SK-N-SH treated with all-trans-retinoic acid at 6 μM for 48 hours (cell line): ENCODE measurements at regions not wholly inside any gene's neighbourhood (a gene's known extent, or its start where the extent isn't known, plus 50 kb on each side); places are given as distances from the start of the nearest gene placed in this dataset.

Source experiments
- ATAC-seq: fragments of 200-7000 bp; cut with Tn5 transposase; 3 replicates; pipeline ENCODE4 v1.9.1; 2020; ENCODE audit warnings: mild to moderate bottlenecking, moderate library complexity
- ARNTL ChIP-seq: fragments of 450-650 bp; formaldehyde crosslinking; IDR thresholded peaks from 2 replicates; pipeline ENCODE4 v1.5.0; 2020; ENCODE audit warnings: low read depth, mild to moderate bottlenecking, moderate library complexity, borderline replicate concordance
- BACH2 ChIP-seq: fragments of 250-450 bp; sonication (Bioruptor Pico); IDR thresholded peaks from 2 replicates; pipeline ENCODE4 v1.9.0; 2021; ENCODE audit warnings: mild to moderate bottlenecking, borderline replicate concordance
- CREB5 ChIP-seq: fragments of 250-450 bp; sonication (Bioruptor Pico); IDR thresholded peaks from 2 replicates; pipeline ENCODE4 v1.5.1; 2020; ENCODE audit warnings: low read depth, mild to moderate bottlenecking, moderate library complexity
- CSDC2 ChIP-seq: fragments of 250-450 bp; sonication (Bioruptor Pico); IDR thresholded peaks from 2 replicates; pipeline ENCODE4 v1.5.0; 2020; ENCODE audit warnings: mild to moderate bottlenecking, moderate library complexity
- CSRNP3 ChIP-seq: fragments of 250-450 bp; sonication (Bioruptor Pico); IDR thresholded peaks from 2 replicates; pipeline ENCODE4 v1.5.1; 2021; ENCODE audit warnings: mild to moderate bottlenecking, moderate library complexity
- ESRRG ChIP-seq: fragments of 250-450 bp; sonication (Bioruptor Pico); IDR thresholded peaks from 2 replicates; pipeline ENCODE4 v1.6.1; 2021; ENCODE audit warnings: mild to moderate bottlenecking
- GLIS3 ChIP-seq: fragments of 250-450 bp; sonication (Bioruptor Pico); IDR thresholded peaks from 2 replicates; pipeline ENCODE4 v1.5.0; 2020; ENCODE audit warnings: mild to moderate bottlenecking, moderate library complexity
- ISL1 ChIP-seq: fragments of 250-450 bp; sonication (Bioruptor Pico); IDR thresholded peaks from 2 replicates; pipeline ENCODE4 v2.1.2; 2022; ENCODE audit warnings: mild to moderate bottlenecking, moderate library complexity
- OSR1 ChIP-seq: fragments of 250-450 bp; sonication (Bioruptor Pico); IDR thresholded peaks from 2 replicates; pipeline ENCODE4 v1.8.0; 2022; ENCODE audit warnings: moderate library complexity, mild to moderate bottlenecking, inconsistent platforms
- PATZ1 ChIP-seq: fragments of 250-450 bp; sonication (Bioruptor Pico); IDR thresholded peaks from 2 replicates; pipeline ENCODE4 v1.8.0; 2020; ENCODE audit warnings: mild to moderate bottlenecking, moderate library complexity, borderline replicate concordance
- POU6F1 ChIP-seq: fragments of 250-450 bp; sonication (Bioruptor Pico); IDR thresholded peaks from 2 replicates; pipeline ENCODE4 v1.8.0; 2021; ENCODE audit warnings: low read depth, mild to moderate bottlenecking, moderate library complexity, borderline replicate concordance
- PPARA ChIP-seq: fragments of 250-450 bp; sonication (Bioruptor Pico); IDR thresholded peaks from 2 replicates; pipeline ENCODE4 v1.5.0; 2020; ENCODE audit warnings: mild to moderate bottlenecking, borderline replicate concordance
- RARB ChIP-seq: fragments of 250-450 bp; sonication (Bioruptor Pico); IDR thresholded peaks from 2 replicates; pipeline ENCODE4 v1.8.0; 2021; ENCODE audit warnings: mild to moderate bottlenecking, moderate library complexity
- SNAI2 ChIP-seq: fragments of 250-450 bp; sonication (Bioruptor Pico); IDR thresholded peaks from 2 replicates; pipeline ENCODE4 v1.5.0; 2020; ENCODE audit warnings: mild to moderate bottlenecking, moderate library complexity
- TCF4 ChIP-seq: fragments of 250-450 bp; sonication (Bioruptor Pico); IDR thresholded peaks from 2 replicates; pipeline ENCODE4 v1.8.0; 2021; ENCODE audit warnings: mild to moderate bottlenecking, moderate library complexity, borderline replicate concordance
- TOX ChIP-seq: fragments of 250-450 bp; sonication (Bioruptor Pico); IDR thresholded peaks from 2 replicates; pipeline ENCODE4 v1.8.0; 2021; ENCODE audit warnings: mild to moderate bottlenecking, moderate library complexity, borderline replicate concordance
- TSHZ2 ChIP-seq: fragments of 250-450 bp; sonication (Bioruptor Pico); IDR thresholded peaks from 2 replicates; pipeline ENCODE4 v1.5.0; 2020; ENCODE audit warnings: mild to moderate bottlenecking, moderate library complexity
- ZC3H10 ChIP-seq: fragments of 250-450 bp; sonication (Bioruptor Pico); IDR thresholded peaks from 2 replicates; pipeline ENCODE4 v1.5.1; 2021; ENCODE audit warnings: mild to moderate bottlenecking, moderate library complexity
- ZFP3 ChIP-seq: fragments of 250-450 bp; sonication (Bioruptor Pico); IDR thresholded peaks from 2 replicates; pipeline ENCODE4 v1.5.0; 2020; ENCODE audit warnings: mild to moderate bottlenecking, moderate library complexity
- ZFP30 ChIP-seq: fragments of 450-650 bp; formaldehyde crosslinking; IDR thresholded peaks from 2 replicates; pipeline ENCODE4 v1.5.0; 2022; ENCODE audit warnings: mild to moderate bottlenecking, moderate library complexity
- ZNF565 ChIP-seq: fragments of 450-650 bp; formaldehyde crosslinking; conservative IDR thresholded peaks from 2 replicates; pipeline ENCODE4 v1.5.0; 2020; ENCODE audit warnings: low read depth, mild to moderate bottlenecking, moderate library complexity
- ZNF70 ChIP-seq: fragments of 450-650 bp; formaldehyde crosslinking; IDR thresholded peaks from 2 replicates; pipeline ENCODE4 v1.5.0; 2020; ENCODE audit warnings: mild to moderate bottlenecking, moderate library complexity
- ZNF8 ChIP-seq: fragments of 450-650 bp; formaldehyde crosslinking; IDR thresholded peaks from 2 replicates; pipeline ENCODE4 v1.5.0; 2020; ENCODE audit warnings: mild to moderate bottlenecking, moderate library complexity

GRCh38 chr5:162870966-162871365 lies 566.4 kb upstream of the CCNG1 start:
- TF ChIP-seq BACH2 (CRISPR knock-in tag), result no peak
- ATAC-seq, result no peak

GRCh38 chr5:162882629-162883028 lies 554.8 kb upstream of the CCNG1 start:
- no peak for TF ChIP-seq CREB5 (CRISPR knock-in tag)
- no peak for TF ChIP-seq ZNF565
- no peak for ATAC-seq

GRCh38 chr5:162886717-162887116 lies 550.7 kb upstream of the CCNG1 start:
- no peak for TF ChIP-seq ZFP3 (CRISPR knock-in tag)
- TF ChIP-seq TCF4 (CRISPR knock-in tag), result no peak
- no peak for TF ChIP-seq PATZ1
- no peak for TF ChIP-seq ZNF8 (CRISPR knock-in tag)
- TF ChIP-seq ARNTL, result no peak
- no peak for TF ChIP-seq ZNF565
- no peak for TF ChIP-seq RARB (CRISPR knock-in tag)
- TF ChIP-seq TOX (CRISPR knock-in tag), result no peak
- TF ChIP-seq OSR1, result no peak
- TF ChIP-seq CREB5 (CRISPR knock-in tag), result no peak
- no peak for TF ChIP-seq GLIS3 (CRISPR knock-in tag)
- TF ChIP-seq BACH2 (CRISPR knock-in tag), result no peak
- TF ChIP-seq CSDC2 (CRISPR knock-in tag), result no peak
- TF ChIP-seq ESRRG (CRISPR knock-in tag), result no peak
- no peak for TF ChIP-seq PPARA (CRISPR knock-in tag)
- no peak for ATAC-seq

GRCh38 chr5:162888268-162888667 lies 549.1 kb upstream of the CCNG1 start:
- TF ChIP-seq TOX (CRISPR knock-in tag), result no peak
- TF ChIP-seq ISL1 (CRISPR knock-in tag), result no peak
- no peak for TF ChIP-seq ZNF8 (CRISPR knock-in tag)
- TF ChIP-seq, all 23 proteins: peak for 0
- ATAC-seq, result no peak

GRCh38 chr5:162911873-162912272 lies 525.5 kb upstream of the CCNG1 start:
- ATAC-seq, result no peak
- TF ChIP-seq TSHZ2 (CRISPR knock-in tag) (no peak), RARB (CRISPR knock-in tag) (no peak), POU6F1 (no peak), ZNF8 (CRISPR knock-in tag) (no peak), ZNF70 (CRISPR knock-in tag) (no peak), ARNTL (no peak), BACH2 (CRISPR knock-in tag) (no peak), SNAI2 (CRISPR knock-in tag) (no peak), TOX (CRISPR knock-in tag) (no peak), CSDC2 (CRISPR knock-in tag) (no peak), ZFP3 (CRISPR knock-in tag) (no peak), ESRRG (CRISPR knock-in tag) (no peak), GLIS3 (CRISPR knock-in tag) (no peak), ZC3H10 (no peak), OSR1 (no peak), CSRNP3 (CRISPR knock-in tag) (no peak), ZFP30 (CRISPR knock-in tag) (no peak)
- TF ChIP-seq, all 23 proteins: peak for 0
